ENCODE measurements at regions not wholly inside any gene's neighbourhood (a gene's known extent, or its start where the extent isn't known, plus 50 kb on each side); places are given as distances from the start of the nearest gene placed in this dataset.
"Not testable (repeated sequence)": the region's sequence is repeated elsewhere in the genome, so short reads cannot be mapped to it uniquely, and the experiment has no call there.

DNA sequence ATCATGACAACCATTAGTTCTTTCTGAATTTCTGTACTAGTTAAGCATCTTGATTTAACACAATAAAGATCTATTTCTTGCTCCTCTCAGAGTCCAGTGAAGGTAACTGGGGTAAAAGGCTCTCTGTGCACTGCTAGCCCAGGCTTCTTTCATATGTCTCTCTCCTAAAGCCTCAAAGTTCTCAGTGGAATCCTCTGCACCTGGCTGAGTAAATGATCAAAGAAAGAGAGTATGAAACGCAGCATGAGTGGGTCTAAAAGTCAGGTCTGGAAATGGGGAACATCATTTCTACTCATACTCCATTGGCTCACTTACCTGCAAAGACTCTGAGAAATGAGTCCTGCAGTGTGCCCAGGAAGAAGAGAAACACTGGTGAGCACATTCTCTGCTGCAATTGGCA, 418.5 kb downstream of the PTPRC start:
- DNase-seq, result no peak

DNA sequence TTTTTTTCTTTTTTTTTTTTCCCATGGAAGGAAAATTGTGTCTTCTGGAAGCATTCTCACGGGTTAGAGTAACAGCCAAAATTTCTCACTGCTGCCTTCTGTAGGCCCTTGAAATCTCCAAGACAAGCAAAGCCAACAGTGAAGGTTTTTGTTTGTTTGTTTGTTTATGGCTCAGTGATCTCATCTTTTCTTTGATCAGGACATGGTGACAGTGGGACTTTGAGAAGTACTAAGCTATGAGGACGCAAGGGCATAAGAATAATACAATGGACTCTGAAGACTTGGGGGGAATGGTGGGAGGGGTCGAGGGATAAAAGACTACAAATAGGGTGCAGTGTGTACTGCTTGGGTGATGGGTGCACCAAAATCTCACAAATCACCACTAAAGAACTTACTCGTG, 419.4 kb downstream of the PTPRC start:
- DNase-seq, result no peak

DNA sequence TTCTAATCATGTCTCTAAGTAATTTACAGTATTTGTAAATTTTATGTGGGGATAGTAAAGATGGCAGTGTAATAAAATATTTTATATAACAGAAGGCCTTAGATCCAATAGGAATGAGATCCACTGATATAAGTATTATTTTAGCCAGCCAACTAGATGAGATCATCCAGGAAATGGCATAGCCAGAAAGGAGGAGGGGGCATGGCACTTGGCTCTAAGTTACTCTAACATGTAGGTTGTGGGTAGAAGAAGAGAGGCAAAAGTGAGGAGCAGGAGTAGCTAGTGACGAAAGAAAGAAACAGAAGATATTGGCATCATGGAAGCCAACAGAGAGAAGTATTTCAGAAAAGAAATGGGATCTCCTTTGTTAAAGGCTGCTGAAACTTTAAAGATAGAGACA, 426.1 kb downstream of the PTPRC start:
- DNase-seq, result no peak

DNA sequence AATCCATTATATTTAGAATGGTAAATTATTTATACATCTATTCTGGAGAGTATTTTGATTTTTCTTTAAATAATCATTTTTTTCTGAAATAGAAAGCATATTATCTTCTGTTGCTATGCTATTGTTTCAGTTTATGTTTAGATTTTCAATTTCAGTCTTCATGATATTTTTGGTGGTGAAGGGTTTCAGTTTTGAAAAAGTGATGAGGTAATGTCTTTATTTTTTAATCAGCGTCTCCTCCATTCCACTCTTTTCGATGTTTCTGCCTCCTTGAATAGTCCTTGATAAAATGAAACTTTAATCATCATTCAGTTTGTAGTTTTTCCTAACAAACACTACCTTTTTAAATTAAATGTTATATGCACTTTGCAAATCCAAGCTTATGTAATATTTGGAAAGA, 428.6 kb downstream of the PTPRC start:
- no peak for DNase-seq

DNA sequence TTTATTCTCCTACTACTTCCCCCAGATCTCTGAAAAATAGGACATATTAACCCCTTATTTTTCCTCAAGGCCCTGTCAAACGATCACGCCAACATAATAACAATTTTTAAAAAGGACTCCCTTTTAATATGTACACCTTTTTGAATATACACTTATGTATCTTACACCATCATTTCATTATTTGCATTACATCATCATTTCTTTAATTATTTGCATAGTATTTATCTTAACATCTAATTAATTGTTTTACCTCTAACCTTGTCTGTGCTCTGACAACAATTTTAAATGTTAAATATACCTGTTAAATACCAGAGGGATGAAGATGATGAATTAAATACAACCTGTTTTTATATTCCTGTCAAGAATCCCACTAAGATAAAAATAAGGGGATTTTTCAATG, 432.2 kb downstream of the PTPRC start:
- no peak for DNase-seq

DNA sequence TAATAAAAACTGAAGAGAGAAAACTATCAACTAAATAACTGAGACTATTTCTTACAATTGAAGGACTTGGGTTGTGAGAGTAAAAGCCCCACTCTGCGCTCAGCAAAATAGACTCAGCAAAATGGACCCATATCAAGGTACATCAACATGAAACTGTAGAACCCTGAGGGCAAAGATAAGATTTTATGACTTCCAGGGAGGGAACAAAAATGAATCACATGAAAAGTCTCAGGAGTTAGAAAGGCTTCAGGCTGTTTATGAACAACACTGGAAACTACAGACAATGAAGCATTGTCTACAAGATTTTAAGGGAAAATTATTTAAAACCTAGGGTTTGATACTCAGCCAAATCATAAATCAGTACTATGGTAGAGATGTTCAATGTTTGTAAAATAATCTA, 434.3 kb downstream of the PTPRC start:
- no peak for DNase-seq

DNA sequence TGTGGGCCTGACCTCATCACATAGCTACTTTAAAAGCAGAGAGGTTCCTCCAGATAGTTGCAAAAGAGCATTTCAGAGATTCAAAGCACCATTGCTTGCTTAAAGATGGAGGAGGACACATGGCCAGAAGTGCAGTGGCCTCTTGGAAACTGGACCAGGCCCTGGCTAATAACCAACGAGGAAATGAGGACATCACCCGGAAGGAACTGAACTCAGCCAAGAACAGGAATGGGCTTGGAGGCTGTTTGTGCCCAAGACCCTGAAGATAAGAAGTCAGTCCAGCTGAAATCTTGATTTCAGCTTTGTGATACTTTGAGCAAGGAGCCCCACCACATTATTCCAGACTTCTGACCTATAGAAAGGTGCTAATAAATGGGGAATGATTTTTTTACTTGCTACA, 437.0 kb downstream of the PTPRC start:
- no peak for DNase-seq

DNA sequence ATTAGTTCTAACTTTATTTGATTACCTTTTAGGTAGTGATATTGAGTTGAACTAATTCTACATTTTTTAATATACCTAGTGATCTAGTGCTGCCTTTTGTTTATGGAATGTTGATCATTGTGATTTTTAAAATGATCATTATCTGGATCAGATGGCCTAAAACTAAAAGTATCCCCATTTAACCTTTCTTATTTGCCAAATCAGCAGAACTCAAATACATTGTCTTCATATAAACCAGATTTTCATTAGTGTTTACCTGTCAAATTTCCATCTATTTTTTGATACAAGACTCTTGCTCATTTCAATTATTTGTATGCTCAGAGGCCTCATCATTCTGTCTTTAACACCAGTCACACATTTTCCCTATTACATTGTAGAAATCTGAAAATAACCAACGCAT, 441.2 kb downstream of the PTPRC start:
- no peak for DNase-seq

DNA sequence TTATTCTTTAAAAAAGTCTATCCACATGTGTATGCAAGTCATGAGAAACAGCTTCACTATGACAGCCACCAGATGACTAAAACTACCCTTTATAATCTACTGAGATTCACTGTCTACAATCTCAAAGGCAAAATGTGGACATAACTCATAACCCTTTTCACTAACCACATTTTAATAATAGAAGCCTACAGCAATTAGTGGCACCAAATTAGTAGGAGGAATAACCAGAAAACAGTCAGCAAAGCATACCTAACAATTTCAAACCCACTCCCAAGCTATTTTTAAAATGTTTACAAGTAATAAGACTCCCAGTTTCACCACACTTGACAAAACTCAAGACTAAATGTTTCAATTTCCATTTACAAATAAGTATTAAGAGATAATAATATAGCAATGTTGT, 442.9 kb downstream of the PTPRC start:
- DNase-seq, result no peak

DNA sequence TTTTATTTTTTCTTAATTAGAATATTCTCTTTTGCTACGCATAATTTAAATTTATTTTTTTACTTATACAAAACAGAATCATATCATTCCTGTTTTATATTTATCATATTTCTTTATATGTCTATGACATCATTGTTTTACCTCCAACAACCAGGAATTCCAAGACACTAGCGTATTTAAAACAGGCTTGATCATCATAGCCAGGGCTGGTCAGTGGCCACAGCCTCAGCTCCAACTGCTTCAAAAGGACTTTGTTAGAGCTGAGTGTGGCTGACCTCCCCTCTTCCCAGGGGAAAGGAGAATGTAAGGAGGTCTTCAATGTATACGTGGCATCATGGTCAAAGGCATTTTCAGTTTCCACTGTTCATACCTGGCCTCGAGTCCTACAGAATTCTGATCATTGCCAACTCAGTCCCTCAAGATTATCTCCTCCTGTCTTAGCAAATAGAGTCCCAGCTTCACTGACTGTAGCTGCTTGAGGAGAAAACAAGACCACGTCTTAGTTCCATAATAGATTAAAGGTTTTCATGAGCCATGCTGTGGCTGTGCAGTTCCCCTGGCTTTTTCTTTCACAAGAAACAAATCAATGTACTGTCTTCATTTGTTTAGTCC, 444.0 kb downstream of the PTPRC start:
- no peak for DNase-seq

DNA sequence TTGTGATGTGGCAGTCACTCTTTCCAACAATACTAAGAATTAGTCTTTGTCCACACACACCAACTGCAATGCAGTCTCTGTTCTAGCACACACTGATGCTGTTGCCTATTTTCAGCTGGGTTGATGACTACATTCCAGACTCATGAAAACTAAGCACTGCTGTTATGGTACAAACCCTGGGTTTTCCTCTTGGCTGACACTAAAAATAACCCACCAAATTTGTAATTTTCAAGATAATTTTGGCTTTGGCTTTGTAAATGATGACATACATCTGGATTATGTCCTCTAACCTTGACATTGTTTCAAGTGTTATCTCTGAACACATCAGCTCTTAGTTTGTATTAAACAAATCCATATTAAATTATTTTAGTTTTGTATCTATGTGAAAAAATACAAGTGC, 444.8 kb downstream of the PTPRC start:
- DNase-seq, result no peak

DNA sequence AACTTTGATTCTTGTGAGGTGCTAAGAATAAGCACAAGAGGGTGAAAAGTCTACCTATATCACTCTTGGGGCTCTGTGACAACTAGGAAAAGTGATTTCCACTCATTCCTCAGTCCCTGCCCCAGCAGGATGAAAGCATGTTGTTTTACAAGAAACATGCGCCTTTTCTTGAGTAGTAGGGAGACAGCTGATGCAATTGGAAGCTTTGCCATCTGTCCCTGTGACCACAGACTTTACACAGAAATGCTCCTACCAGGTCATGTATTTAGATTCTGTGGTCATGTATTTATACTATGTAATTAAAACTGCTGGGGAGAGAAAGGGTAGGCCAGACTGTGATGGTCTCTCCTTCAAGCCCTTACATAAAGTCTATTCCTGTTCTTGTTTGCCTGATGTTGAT, 445.5 kb downstream of the PTPRC start:
- no peak for DNase-seq

DNA sequence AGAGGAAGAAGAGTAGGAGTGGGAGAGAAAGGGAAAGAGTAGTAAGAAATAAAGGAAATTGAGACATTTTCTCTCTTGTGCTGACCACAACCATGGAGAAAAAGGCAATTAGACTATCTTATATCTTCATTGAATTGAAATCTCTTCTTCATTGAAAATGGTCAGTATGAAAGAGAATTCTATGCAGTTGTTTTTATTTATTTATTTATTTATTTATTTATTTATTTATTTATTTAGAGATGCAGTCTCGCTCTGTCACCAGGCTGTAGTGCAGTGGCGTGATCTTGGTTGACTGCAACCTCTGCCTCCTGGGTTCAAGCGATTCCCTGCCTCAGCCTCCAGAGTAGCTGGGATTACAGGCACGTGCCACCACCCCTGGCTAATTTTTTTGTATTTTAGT, 447.1 kb downstream of the PTPRC start:
- DNase-seq, result no peak

DNA sequence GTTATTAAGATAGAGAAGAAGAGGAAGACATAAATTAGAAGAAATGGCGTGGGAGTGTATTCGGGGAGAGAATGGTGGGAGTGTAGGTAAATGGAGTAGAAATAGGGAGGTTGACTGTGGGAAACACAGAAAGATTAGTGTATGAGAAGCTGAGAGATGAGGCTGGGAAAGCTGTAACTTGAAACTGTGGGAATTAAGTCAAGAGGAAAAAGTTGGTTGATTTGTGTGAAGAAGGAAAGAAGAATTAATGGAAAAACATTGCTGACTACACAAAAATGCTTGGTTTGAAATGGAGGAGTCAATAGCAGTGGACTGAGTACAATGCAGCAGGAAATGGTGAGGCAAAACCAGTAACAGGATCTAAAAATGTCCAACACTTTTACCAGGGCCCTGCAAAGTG, 448.3 kb downstream of the PTPRC start:
- no peak for DNase-seq

DNA sequence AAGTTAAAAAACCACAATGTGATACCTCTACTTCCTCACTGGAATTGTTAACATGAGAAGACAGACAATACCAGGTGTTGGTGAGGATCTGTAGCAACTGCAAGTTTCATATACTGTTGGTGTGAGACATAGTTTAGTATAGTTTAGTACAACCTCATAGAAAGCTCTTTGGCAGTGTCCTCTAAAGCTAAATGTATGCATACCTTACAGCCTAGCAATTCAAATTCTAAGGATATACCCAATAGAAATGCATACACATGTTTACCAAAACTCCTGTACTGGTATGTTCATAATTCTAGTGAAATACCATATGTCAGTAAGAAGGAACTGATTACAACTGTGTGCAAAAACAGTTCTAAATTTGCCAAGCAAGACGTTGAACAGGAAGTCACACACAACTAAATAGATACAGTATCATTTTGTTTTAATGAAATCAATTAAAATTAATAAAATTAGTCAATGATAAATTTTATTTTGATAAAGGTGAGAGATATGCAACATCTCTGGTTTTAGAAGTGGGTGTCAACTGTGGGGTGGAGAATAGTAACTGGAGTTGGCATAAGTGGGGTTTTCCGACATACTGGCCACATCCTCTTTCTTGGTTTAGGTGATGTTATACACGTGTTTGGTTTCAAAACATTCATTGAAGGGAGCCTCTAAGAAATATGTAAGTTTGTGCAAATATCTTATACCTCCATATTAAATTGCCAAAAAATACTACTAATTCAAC, 450.7 kb downstream of the PTPRC start:
- DNase-seq, result no peak

DNA sequence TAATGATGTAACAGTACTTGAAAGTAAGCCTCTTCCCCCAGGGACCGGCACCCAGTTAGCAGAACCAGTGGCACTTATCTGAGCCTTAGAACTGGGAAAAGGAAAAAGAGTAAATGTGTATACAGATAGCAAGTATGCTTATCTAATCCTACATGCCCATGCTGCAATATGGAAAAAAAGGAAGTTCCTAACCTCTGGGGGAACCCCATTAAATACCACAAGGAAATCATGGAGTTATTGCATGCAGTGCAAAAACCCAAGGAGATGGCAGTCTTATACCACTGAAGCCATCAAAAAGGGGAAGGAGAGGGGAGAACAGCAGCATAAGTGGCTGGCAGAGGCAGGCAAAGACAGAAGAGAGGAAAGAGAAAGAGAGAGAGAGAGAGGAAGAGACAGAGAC, 456.8 kb downstream of the PTPRC start:
- not testable (repeated sequence) for DNase-seq

DNA sequence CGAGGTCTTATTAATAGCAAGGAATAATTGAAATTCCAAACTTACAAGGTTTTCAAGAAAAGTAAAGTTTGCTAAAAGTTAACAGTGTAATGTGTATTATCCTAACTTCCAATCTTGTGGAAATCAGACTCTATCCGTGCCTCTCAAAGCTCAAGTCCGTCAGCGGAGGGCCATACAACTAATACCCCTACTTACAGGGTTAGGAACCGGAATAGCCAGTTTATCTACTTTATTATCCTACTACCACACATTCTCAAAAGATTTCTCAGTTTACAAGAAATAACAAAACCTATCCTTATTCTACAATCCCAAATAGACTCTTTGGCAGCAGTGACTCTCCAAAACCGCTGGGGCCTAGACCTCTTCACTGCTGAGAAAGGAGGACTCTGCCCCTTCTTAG, 457.8 kb downstream of the PTPRC start:
- no peak for DNase-seq

DNA sequence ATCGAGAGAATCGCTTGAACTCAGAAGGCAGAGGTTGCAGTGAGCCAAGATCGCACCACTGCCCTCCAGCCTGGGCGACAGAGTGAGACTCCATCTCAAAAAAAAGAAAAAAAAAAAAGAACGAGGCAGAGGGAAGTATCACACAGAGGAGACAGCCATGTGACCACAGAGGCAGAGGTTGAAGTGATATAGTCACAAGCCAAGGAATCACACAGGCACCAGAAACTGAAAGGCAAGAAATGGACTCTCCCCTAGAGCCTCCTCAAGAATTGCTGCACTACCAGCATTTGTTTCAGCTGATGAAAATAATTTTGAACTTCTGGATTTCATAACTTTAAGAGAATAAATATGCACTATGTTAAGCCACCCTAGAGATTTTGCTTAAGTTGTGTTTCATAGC, 459.6 kb downstream of the PTPRC start:
- no peak for DNase-seq

DNA sequence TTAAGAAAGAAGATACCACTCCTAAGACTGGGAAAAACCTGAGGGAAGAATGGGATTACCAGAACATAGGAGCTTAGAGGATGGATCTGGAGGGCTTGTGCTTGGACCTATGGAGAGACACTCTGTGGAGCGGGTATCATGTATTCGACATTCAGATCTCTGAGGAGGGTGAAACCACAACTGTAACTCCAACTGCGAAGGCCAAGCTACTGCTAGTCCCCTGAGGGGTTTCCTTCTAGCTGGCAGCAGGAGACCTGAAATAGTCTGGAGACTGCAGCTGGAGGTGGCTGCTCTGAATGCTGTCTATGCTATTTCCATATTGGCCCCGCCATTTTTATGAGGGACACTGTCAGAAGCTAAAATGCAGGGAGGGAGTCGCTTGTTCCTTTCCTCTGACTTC, 462.3 kb downstream of the PTPRC start:
- no peak for DNase-seq

DNA sequence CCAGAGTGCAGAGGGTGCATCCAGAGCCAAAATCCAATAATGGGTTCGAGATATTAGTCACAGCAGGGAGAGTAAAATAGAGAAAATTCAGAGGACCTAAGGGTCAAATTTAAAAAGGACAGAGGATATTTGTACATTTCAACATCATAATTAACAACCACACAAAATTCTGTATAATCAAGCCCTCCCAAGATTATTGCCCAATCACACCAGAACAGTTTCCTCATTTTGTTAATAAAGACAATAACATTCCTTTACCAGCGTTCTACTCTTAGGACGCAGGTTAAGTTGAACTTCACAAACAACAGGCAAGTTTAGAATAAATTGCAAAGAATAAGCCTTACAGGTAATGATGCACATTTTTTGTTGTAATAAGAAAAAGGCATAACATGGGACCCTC, 462.8 kb downstream of the PTPRC start:
- DNase-seq, result no peak

DNA sequence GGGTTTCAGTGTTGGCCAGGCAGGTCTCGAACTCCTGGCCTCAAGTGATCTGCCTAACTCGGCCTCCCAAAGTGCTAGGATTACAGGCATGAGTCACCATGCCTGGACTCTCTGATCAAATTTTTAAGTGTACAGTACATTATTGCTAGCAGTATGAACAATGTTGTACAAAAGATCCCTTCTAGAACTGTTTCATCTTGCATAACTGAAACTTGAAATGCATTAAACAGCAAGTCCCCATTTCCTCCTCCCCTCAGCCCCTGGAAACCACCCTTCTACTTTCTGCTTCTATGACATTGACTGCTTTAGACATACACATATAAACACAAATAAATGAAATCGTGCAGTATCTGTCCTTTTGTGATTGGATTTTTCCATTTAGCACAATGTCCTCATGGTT, 463.4 kb downstream of the PTPRC start:
- DNase-seq, result no peak

DNA sequence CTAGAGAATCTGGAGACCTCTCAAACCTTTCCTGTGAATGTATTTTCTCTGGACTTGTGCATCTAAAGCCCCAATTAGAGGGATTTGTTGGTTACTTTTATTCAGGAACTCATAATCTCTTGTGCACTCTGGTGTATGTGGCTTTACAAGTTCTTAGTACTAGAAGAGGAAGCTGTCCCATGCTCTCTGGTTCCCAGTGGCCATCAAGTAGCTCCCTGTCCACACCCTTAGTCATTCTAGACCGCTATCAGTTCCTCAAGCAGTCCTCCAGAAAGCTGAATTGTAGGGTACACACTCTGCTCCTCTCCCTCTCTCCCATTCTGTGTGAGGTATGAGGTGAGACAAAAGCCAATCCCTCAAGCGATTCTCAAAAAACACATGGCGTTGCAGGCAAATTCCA, 470.3 kb downstream of the PTPRC start:
- no peak for DNase-seq

DNA sequence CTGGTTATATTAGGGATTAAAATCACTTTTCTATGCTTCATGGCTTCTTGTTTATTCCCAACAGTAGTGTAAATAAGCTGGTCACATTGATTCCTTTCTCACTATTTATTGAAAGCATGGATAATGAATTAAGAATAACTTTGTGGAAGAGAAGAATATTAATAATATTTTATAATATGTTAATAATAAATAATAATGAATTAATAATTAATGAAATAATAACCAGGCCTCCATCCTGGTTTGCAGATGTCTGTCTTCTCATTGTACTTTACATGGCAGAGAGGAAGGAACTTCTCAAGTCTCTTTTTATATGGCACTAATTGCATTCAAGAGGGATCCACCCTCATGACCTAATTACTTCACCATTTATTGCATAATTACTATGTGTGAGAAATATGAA, 473.5 kb downstream of the PTPRC start:
- no peak for DNase-seq

DNA sequence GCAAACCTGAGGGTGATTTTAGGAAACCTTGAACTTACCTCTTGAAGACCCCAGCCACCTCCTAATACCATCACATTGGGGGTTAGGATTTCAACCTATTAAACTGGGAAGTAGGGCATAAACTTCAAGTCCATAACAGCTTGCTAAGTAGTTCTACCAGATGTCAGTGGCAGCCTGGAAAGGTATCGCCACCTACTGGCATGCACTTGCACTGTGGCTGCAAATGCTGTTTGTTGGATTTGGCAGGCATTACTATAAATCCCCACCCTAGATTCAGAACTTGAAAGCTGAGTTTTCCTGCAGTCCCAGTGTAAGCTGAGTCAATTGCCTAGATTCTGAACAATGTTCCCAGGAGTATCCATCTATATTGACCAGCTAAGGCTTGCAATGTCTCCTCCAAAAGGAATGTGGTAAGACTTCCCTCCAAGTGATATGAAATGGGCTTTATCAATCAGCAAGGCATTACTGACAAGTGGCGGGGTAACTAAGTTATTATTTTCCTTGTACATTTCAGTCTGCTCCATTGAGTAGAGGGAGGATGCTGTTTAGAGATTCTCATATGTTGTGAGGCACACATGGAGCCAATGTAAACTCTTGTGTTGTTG, 474.5 kb downstream of the PTPRC start:
- DNase-seq, result no peak

DNA sequence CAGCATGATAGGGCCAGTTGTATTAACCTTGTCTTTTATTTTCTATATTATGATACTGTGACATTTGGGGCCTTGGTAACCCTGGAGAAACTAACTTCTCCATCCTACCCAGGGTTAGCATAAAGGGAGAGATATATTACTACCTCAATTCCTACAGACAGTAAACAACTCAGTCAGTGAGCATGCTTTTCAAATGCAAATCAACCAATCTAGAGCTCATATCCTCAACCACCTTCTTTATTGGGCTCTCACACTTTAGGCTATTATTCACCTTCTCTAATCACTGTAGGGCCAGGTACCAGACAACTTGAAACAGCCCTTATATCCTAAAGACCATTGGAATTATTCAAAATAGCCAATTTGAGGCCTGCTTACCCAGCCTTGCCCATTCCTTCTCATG, 477.6 kb downstream of the PTPRC start:
- DNase-seq, result no peak

Data from NCI-H2107 (cell line).